HepG2 (cell line): ENCODE measurements at regions not wholly inside any gene's neighbourhood (a gene's known extent, or its start where the extent isn't known, plus 50 kb on each side); places are given as distances from the start of the nearest gene placed in this dataset.

Source experiments
- ELF4 ChIP-seq: sonication (generic); formaldehyde crosslinking; IDR thresholded peaks from 2 replicates; pipeline ENCODE4 v1.5.0; 2020; ENCODE audit warnings: missing genetic modification reagents, mild to moderate bottlenecking, moderate library complexity, borderline replicate concordance
- EP300 ChIP-seq, 3 experiments: sonication (generic) in 1 of 3; formaldehyde crosslinking in 1 of 3; IDR thresholded peaks; 2 replicates each; pipeline versions ENCODE4 v1.5.1 to v1.6.1; 2011 to 2020; ENCODE audit warnings: low read depth in 2 of 3, low read length in 2 of 3, borderline replicate concordance in 1 of 3, improper control_type of control experiment in 1 of 3, mild to moderate bottlenecking in 1 of 3, missing genetic modification reagents in 1 of 3, moderate library complexity in 1 of 3
- PAF1 ChIP-seq: IDR thresholded peaks from 2 replicates; pipeline ENCODE4 v1.6.1; 2016; ENCODE audit warnings: missing genetic modification reagents, missing compliant biosample characterization
- SRSF1 ChIP-seq: fragments of 200-400 bp; formaldehyde crosslinking; optimal IDR thresholded peaks from 2 replicates; pipeline ENCODE3; 2017; ENCODE audit warnings: mild to moderate bottlenecking, low read depth, low read length, moderate library complexity
- U2AF2 ChIP-seq: fragments of 200-400 bp; formaldehyde crosslinking; IDR thresholded peaks from 2 replicates; pipeline ENCODE4 v1.6.1; 2017; ENCODE audit warnings: low read depth, mild to moderate bottlenecking, low read length
- TF ChIP-seq, protein P1 (sequence below): sonication (generic); formaldehyde crosslinking; IDR thresholded peaks from 2 replicates; pipeline ENCODE4 v1.5.0; 2020; ENCODE audit warnings: mild to moderate bottlenecking, missing genetic modification reagents, moderate library complexity

- TF ChIP-seq, protein P1, sequence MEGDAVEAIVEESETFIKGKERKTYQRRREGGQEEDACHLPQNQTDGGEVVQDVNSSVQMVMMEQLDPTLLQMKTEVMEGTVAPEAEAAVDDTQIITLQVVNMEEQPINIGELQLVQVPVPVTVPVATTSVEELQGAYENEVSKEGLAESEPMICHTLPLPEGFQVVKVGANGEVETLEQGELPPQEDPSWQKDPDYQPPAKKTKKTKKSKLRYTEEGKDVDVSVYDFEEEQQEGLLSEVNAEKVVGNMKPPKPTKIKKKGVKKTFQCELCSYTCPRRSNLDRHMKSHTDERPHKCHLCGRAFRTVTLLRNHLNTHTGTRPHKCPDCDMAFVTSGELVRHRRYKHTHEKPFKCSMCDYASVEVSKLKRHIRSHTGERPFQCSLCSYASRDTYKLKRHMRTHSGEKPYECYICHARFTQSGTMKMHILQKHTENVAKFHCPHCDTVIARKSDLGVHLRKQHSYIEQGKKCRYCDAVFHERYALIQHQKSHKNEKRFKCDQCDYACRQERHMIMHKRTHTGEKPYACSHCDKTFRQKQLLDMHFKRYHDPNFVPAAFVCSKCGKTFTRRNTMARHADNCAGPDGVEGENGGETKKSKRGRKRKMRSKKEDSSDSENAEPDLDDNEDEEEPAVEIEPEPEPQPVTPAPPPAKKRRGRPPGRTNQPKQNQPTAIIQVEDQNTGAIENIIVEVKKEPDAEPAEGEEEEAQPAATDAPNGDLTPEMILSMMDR (CRISPR knock-in tag), result no peak
- TF ChIP-seq EP300 (IDR thresholded peaks at IDR 0.05; ENCODE audit: low read depth in 2 of 2, low read length in 2 of 2), result no peak; a peak in 1 of 4 replicates
- no peak for TF ChIP-seq EP300 (CRISPR knock-in tag; IDR thresholded peaks at IDR 0.05; ENCODE audit: borderline replicate concordance)
- TF ChIP-seq SRSF1, result no peak
- no peak for TF ChIP-seq PAF1
- TF ChIP-seq ELF4, result no peak
- no peak for TF ChIP-seq U2AF2
Measured at GRCh38 chr1:236332092-236332758, 50.5 kb upstream of the ERO1B start.
